Activated CD8-positive, alpha-beta memory T cell treated with anti-CD3 and anti-CD28 coated beads, Interleukin-2, amount 50 U/mL, for 1 hour (primary cell): ENCODE measurements at regions not wholly inside any gene's neighbourhood (a gene's known extent, or its start where the extent isn't known, plus 50 kb on each side); places are given as distances from the start of the nearest gene placed in this dataset.
"Not testable (repeated sequence)": the region's sequence is repeated elsewhere in the genome, so short reads cannot be mapped to it uniquely, and the experiment has no call there.

Experiments
- DNase-seq: peaks from one replicate; pipeline ENCODE4 v3.0.0-alpha.2; 2020; ENCODE audit errors: extremely low read depth

DNA sequence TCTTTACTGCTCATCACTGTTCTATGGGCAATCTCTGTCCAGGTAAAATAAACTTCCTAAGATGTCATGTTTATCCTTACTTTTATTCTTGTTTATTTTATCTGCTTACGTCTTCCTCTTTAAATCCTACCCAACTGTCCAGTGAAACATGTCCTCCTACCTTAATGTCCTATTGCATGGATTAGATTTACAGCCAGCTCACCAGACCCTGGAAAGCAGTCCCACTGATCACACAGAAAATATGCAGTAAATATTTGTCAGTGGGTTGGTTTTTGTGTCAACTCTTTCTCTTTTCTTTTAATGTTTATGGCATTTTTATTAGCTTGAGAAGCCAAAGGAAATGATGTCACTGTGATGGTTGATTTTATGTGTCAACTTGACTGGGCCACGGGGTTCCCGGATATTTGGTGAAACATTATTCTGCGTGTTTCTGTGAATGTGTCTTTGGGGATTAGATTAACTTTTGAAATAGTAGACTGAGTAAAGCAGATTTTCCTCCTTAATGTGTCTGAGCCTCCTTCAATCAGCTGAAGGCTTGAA lies 258.3 kb downstream of the SRGAP2C start:
- no peak for DNase-seq

DNA sequence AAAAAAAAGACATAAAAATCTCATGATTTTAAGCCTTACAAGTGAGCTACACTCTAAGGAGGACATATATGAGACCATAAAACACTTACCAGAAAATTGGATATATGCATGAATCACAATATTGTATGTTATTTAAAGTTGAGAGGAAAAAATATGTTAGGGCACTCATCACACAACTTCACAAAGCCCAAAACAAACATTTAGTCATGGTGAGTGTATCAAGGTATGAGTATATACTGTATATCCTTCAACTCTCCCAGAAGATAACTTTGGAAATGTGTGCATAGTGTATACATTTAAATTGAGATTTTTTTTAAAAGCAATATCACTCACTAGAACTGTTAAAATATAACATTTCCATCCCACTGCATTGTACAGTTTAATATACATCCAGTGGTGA lies 259.3 kb downstream of the SRGAP2C start:
- no peak for DNase-seq

DNA sequence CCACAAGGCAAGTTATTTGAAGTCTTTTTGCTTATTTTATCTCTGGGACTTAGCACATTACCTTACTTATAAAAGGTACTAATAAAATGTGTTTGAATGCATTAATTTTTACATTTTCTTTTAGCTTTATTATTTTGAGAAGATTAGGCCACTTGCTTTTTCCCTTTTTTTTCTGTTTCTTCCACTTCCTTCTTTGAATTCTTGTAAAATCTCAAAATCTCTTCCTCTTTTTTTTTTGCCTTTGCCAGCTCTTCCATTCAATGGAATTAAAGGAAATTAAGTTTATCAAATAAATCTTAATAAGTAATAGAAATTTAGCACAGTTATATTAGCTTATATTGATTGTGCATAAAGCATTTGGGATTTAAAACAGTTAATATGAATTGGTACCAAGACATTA lies 260.9 kb downstream of the SRGAP2C start:
- no peak for DNase-seq

DNA sequence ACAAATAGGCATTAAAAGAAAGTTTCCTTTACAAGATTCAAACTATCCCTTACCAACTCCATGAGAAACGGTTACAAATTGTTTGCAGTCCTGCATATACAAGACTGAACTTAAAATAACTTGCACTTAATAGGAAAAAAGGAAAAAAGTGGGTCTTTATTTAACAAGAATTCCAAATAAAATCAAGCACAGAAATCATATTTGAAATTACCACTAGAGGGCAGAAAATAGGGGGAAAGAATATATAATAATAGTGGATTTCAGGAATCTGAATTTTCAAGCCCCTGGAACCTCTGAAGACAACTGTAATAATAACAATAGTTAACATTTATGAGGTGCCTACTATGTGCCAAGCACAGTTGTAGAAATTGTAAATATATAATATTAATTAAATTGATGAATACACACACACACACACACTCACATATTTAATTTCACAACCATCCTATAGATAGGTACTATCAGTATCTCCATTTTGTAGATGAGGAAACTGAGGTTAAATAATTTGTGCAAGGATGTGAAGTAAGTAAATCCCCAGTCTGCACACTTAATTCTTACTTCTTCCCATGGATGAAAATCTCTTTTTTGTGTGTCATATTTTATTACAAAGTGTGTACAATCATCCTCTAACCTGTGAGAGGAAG lies 262.6 kb downstream of the SRGAP2C start:
- not testable (repeated sequence) for DNase-seq

DNA sequence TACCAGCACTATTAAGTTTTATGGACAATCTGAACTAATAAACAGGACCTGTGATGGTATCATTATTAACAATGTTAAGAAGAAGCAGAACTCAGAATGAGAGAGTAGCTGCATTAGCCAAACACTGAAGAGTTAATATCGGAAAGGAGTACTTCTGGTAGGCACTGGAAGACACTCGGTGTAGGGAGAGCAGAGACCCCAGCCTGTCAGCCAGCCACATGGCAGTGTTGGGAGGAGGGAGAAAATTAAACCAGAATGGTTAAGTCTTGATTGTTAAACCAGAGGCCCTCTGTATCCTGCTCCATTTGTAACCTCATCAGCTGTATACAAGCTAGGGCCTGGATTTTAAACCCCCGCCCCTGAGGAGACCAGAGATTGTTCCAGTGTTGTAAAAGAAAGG lies 263.3 kb downstream of the SRGAP2C start:
- not testable (repeated sequence) for DNase-seq

DNA sequence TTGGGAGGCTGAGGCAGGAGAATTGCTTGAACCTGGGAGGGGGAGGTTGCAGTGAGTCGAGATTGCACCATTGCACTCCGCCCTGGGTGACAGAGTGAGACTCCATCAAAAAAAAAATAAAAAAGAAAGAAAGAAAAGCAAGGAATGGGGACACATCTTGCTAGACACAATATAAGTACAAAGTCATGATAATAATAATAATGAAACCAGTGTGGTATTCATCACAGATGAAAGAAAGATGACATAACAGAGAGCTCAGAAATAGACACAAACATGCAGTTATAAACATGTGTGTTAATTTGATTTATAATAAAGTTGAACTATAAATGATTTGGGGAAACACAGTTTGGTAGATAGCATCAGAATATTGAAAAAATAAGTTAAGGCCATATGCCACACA lies 264.1 kb downstream of the SRGAP2C start:
- no peak for DNase-seq

DNA sequence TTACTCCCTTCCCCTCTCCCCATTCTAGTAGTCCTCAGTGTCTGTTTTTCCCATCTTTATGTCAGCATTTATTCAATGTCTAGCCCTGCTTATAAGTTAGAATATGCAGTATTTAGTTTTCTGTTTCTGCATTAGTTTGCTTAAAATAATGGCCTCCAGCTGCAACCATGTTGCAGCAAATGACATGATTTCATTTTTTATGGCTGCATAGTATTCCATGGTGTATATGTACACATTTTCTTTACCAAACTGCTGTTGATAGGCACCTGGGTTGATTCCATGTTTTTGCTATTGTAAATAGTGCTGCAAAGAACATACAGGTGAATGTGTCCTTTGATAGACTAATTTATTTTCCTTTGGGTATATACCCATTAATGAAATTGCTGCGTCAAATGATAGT lies 267.7 kb downstream of the SRGAP2C start:
- no peak for DNase-seq

DNA sequence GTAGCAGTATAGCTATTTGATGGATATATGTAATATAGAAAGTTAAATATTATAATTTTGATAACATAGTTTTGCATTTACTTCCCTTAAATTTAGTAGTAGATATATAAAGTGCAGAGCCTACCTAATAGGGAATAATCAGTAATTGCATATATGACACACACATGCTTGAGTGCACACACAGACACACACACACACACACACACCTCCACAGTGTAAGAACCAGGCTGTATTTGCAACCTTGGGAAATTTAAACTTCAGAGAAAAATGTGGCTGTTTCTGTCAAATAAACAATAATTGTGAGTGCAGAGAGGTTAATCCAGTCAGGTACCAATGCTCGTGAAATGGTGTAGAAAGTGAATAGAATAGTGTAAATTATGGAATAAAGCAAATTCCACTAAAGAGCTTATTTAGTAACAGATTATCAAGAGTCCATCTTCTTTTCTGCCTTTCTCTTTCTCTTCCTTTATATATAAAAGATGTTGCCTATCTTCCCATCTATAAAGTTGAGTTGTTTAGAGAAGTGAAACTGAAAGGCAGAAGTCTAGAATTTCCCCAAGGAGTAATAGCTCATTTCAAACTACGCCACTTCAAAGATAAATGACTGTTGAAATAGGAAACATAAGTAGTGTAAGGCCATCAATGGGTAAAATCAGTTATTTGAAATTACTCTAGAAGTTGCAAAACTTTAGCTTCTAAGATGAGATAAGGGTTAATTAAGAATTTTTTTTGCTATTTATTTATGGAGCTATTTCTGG lies 273.7 kb downstream of the SRGAP2C start:
- DNase-seq = no peak

DNA sequence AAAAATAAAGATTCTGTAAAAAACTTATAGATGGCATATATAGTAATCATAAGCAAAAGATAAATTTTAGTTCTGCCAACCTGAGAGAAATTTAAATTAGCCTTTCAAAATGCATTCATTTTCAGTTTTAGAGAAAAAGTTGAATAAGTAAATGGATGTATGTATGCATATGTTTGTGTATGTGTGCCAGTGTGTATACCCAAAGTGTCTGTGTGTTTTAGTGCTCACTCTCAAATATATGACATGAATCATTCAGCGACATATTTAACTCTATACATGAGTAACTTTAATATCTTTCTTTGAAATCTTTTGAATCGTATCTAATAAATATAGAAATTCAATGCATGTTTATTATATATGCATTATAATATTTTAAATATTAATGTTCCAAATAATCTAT lies 274.5 kb downstream of the SRGAP2C start:
- DNase-seq = no peak

DNA sequence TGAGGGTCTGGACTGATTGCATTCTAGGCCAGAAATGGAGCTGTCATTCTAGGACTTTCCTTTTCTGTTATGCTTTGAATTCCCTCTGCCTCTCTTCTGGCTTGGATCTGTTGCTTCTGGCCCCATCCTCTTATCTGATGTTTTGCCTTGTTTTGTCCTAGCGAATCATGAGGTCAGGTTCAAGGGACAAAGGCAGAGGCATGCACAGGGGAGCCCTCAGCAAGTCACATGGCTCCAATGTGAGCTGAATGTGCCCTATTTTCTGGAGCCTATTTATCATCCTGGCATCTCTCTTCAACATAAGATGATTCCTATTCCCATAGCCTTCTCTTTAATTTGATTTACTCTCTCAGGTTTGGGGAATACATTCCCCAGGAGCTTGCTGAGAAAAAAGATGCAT lies 284.6 kb downstream of the SRGAP2C start:
- DNase-seq = not testable (repeated sequence)

DNA sequence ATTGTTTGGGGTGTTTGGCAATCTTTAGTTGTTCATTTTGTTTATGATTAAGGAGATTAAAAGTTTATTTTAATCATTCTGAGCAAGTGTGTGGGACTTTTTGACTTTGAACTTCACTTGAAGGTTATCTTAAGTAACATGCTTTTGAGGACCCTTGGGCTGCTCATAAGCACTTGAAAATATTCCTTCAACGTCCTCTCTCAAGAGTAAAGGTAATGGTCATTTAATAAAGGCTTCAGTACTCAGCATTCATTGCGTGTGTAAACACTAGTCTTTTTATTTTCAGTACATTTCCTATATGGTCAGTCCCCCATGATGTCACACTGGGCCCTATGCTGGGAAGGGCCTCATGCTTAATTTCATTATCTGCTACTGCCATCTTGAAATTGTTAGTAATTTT lies 285.6 kb downstream of the SRGAP2C start:
- DNase-seq = not testable (repeated sequence)

DNA sequence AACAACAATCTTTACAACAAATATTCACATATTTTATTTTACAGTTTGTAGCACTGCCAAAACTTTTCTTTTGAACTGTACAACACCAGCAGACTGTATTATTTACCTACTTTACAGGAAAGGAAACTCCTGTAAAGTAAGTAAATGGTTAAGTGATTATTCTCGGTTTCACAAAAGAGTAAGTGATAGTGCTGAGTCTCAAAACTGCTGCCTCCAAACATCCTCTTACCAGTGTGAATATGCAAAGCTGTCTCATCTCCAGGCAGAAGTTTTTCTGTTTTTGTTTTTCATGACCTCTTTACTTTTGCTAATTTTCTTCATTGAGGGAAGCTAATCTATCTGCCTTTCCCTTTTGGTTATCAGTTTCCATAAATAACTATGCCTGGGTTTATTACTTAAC lies 286.7 kb downstream of the SRGAP2C start:
- DNase-seq = no peak

DNA sequence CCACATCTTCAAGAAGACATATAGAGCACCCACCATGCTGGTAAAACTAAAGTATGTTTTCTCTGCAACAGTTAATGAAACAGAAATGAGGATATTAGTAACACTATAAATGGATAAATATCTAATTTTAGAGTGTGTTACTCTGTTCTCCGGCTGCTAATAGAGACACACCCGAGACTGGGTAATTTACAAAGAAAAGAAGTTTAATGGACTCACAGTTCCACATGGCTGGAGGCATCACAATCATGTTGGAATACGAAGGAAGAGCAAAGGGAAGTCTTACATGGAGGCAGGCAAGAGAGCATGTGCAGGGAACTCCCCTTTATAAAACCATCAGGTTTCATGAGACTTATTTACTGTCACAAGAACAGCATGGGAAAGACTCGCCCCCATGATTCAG lies 287.2 kb downstream of the SRGAP2C start:
- no peak for DNase-seq

DNA sequence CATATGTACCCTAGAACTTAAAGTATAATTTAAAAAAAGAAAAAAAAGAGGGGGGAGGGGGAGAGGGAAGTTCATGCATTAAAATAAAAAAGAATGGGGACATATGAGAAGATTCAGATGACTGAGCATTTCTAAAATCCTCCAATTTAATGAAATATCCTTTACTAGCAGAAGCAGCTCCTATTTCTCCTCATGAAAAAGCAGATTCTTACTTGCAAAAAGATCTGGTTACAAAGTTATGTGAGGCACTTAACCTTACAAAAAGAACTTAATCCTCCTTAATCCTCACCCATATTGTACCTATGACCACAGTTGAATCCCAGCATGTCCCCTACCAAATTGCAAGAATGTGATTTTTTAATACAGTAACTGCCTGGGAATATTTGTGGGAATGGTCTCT lies 298.5 kb downstream of the SRGAP2C start:
- DNase-seq = no peak

DNA sequence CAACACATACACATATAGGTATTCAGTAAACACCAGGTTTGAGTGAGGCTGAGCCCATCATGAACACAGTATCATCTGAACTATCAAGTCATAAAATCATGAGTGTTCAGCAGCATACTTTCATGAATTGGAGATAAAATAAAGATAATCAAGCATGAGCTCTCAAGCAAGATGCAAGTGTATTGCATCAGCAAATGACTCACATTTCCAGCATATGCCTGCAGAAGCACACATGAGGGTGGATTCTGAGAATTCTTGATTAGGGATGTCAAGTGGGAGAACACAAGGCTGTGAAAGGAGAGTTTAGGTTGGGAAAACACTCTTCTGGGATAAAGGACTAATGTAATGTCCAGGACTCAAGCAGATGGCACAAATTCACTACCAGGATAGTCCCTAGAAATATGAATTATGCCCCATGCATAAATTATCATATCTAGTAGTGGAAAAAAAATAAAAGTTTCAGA lies 299.2 kb downstream of the SRGAP2C start:
- DNase-seq = no peak

DNA sequence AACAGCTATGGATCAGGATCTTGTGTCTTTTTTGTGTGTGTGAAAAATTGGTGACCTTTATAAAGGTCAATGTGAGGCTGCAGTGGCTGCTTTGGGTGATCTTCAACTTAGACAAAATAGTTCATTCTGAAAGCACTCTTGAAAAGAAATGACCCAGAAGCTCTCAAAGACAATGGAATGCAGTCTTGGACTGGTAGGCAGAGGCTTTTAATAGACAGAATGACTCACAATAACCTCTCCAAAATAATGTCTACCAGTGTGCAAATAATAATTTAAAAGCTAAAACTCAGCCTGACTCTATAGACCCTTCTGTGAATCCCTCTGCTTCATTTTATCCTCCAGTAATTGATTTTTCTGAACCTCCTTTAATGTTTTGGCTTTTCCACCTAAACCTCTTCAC lies 310.0 kb downstream of the SRGAP2C start:
- DNase-seq = not testable (repeated sequence)

DNA sequence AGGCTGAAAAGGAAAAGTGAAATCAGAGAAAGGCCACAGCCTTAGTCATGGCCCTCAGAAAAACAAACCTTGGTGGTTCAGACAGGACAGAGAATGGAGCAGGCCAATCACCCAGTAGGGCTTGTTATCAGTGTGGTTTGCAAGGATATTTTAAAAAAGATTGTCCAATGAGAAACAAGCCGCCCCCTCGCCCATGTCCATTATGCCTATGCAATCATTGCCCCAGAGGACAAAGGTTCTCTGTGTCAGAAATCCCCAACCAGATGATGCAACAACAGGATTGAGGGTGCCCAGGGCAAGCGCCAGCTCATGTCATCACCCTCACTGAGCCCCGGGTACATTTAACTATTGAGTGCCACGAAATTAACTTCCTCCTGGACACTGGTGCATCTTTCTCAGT lies 326.7 kb downstream of the SRGAP2C start:
- not testable (repeated sequence) for DNase-seq

DNA sequence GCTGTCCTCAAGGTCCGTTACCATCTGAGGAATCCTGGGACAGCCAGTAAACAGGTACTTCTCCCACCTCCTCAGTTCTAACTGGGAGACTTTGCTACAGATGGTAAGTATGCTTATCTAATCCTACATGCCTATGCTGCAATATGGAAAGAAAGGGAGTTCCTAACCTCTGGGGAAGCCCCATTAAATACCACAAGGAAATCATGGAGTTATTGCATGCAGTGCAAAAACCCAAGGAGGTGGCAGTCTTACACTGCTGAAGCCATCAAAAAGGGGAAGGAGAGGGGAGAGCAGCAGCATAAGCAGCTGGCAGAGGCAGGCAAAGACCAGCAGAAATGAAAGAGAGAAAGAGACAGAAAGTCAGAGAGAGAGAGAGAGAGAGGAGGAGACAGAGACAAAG lies 327.1 kb downstream of the SRGAP2C start:
- DNase-seq = not testable (repeated sequence)

DNA sequence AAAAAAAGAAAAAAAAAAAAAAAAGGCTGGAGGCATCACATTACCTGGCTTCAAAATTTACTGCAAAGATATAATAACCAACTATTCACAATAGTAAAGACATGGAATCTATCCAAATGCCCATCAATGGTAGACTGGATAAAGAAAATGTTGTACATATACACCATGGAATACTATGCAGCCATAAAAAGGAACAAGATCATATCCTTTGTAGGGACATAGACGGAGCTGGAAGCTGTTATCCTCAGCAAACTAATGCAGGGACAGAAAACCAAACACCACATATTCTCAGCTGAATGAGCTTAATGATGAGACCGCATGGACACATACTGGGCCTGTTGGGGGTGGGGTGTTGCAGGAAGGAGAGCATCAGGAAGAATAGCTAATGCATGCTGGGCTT lies 330.5 kb downstream of the SRGAP2C start:
- DNase-seq = no peak

DNA sequence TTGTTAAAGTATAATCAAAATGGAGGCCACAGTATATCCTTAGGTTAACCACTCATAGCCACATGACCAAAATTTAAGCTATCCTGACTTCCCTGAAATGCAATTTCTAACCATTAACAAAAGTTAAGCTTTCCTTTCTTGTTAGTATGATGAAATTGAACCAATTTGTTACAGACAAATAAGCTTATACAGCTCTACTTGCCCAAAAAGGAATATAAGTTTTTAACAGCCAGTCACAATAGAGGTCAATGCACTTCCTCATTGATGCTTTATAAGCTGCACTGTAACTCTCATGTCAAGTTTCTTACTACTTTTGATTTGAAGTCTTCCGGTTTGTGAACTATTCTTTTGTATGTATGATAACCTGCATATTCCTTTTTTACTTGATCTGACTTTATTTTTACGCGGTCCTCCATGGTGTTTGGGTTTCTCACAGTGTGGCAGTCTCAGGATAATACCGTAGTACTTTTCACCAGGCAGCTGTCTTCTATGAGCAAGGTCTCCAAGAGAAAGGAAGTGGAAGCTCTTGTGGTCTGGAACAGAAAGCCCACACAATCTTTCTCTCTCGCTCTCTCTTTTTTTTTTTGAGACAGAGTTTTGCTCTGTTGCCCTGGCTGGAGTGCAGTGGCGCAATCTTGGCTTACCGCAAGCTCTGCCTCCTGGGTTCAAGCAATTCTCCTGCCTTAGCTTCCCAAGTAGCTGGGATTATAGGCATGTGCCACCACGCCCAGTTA lies 331.6 kb downstream of the SRGAP2C start:
- DNase-seq = no peak

DNA sequence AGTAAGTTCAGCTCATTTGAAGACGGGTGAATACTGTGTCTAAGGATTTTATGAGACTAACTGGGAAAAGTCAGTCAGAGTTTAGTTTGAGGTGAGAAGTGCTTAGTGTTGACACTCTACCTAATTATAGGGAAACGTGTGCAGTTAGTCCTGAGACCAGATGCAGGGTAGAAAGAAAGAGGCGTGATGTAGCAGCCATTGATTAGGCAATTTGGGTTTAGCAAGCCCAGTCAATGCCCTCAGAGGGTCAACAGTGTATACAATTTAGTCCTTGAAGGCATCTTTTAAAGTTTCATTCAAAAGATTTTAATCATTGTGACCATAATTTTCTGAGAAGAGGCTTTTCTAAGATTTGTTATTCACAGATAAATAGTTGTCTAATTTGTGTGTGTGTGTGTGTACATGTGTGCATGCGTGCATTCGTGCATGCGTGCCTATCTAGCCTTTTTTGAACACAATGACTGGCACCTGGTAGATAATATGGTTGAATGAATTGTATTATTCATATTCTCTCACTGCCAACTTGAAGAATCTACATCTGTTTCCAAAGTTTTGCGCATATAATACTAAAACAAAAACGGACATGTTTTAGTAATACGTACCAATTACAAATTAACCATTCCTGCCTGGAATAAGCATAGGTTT lies 332.9 kb downstream of the SRGAP2C start:
- DNase-seq = no peak

DNA sequence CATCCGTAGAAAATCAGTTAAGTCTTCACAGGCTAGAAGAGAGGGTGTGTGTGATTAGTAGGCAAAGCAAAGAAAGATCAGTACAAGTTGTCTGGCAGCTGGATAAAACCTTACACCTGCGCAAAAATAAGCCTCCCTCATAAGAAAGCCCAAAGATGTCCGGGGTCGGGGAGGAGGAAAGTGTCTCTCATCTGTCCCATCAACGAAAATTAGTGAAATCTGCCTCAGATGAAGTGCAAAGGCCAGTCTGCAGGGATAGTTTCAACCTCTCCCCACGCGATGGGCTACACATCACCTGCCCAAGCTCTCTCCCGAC lies 333.9 kb downstream of the SRGAP2C start:
- no peak for DNase-seq
